HEK293T (cell line): ENCODE measurements at regions not wholly inside any gene's neighbourhood (a gene's known extent, or its start where the extent isn't known, plus 50 kb on each side); places are given as distances from the start of the nearest gene placed in this dataset.

Source experiments
- BHLHE40 ChIP-seq: fragments of 450-650 bp; IDR thresholded peaks from 2 replicates; pipeline ENCODE4 v1.6.1; 2016; ENCODE audit warnings: mild to moderate bottlenecking, moderate library complexity, borderline replicate concordance
- L3MBTL2 ChIP-seq: fragments of 450-650 bp; conservative IDR thresholded peaks from 2 replicates; pipeline ENCODE4 v1.6.1; 2016; ENCODE audit warnings: mild to moderate bottlenecking
- PKNOX1 ChIP-seq: fragments of 450-650 bp; IDR thresholded peaks from 2 replicates; pipeline ENCODE4 v1.6.1; 2016
- SP1 ChIP-seq: fragments of 450-650 bp; IDR thresholded peaks from 2 replicates; pipeline ENCODE4 v1.6.1; 2017
- TARDBP ChIP-seq: fragments of 450-650 bp; IDR thresholded peaks from 2 replicates; pipeline ENCODE4 v1.6.1; 2016
- ZNF384 ChIP-seq: fragments of 450-650 bp; IDR thresholded peaks from 2 replicates; pipeline ENCODE4 v1.6.1; 2016

GRCh38 chr13:109885235-109885634 lies 98.9 kb upstream of the IRS2 start:
- no peak for TF ChIP-seq TARDBP
- TF ChIP-seq ZNF384: no peak
- no peak for TF ChIP-seq PKNOX1
- no peak for TF ChIP-seq BHLHE40
- TF ChIP-seq SP1: no peak
- no peak for TF ChIP-seq L3MBTL2
